Fibroblast of peridontal ligament (primary cell): ENCODE measurements at regions not wholly inside any gene's neighbourhood (a gene's known extent, or its start where the extent isn't known, plus 50 kb on each side); places are given as distances from the start of the nearest gene placed in this dataset.

Source experiments
- DNase-seq: peaks from one replicate; pipeline ENCODE4 v3.0.0-alpha.2; 2010; ENCODE audit errors: extremely low read depth

GRCh38 chr15:93167291-93167690, 78.3 kb upstream of the RGMA start:
- no peak for DNase-seq

DNA sequence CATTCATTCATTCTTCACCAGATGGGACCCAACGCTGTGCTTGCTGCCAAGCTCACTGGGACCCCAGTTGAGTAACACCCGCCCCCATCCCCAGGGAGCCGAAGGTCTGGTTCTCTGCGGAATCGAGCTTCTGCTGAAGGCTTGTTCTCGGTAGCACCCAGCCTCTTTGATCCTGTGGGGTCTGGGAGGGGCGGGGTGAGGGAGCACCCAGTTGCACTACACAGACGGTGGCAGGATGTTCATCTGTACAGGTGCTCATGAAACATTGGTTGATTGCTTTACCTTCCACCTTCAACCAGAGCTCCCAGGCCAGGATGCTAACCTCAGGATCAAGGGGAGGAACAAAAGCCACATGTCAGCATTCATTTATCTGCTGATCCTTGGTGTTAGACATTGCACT, 77.7 kb upstream of the RGMA start:
- no peak for DNase-seq

GRCh38 chr15:93165734-93166470, 76.9 kb upstream of the RGMA start:
- no peak for DNase-seq

DNA sequence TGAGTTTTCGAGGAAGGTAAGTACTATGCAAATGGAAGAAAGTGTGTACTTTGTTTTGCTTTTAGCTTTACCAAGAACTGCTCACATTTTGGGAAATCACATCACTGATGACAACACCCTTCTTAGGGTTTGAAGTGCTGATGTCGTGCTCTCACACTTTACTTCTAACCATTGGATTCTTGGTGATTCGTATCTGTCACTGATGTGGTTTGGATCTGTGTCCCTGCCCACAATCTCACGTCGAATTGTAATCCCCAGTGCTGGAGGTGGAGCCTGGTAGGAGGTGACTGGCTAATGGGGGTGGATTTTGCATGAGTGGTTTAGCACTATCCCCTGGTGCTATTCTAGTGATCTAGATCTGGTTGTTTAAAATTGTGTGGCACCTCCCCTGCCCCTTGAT, 75.4 kb upstream of the RGMA start:
- DNase-seq: no peak

DNA sequence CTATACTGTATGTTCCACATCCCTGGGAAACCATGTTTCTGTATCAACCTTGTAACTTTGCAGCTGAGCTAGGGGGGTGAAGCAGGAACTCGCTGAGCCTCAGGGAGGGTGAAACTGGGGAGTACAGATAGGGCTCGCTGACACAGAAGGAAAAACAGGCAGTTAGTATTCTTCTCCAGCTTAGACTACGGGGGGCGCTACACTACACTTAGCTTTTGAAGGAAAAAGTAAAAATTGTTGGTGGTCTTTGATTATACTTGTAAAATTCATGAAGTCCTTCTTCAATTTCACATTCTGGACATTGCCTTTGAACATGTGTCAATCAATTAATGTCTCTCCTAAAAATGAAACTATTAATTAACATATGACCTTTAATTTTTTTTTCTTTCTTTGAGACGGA, 73.5 kb upstream of the RGMA start:
- DNase-seq: no peak

GRCh38 chr15:93159930-93160329, 70.9 kb upstream of the RGMA start:
- no peak for DNase-seq

- DNase-seq: no peak
Observed at GRCh38 chr15:93158097-93158900, 69.3 kb upstream of the RGMA start.

DNA sequence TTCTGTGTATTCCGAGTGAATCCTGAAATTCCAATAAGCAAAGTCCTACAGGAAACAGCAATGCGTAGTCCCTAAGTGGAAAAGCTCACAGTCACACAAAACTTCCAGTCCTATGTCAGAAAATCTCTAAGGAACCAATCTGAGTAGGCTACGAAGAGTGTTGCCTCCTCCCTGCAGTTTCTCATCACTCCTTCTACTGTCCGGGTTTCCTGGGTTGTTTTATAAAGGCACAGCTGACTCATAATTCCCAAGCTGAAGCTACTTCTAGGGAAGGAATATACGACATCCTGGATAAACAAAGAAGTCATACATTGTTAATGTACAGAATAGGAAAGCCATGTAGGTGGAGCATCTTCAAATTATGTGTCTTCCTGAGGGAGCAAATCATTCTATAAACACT, 65.7 kb upstream of the RGMA start:
- DNase-seq: no peak

DNA sequence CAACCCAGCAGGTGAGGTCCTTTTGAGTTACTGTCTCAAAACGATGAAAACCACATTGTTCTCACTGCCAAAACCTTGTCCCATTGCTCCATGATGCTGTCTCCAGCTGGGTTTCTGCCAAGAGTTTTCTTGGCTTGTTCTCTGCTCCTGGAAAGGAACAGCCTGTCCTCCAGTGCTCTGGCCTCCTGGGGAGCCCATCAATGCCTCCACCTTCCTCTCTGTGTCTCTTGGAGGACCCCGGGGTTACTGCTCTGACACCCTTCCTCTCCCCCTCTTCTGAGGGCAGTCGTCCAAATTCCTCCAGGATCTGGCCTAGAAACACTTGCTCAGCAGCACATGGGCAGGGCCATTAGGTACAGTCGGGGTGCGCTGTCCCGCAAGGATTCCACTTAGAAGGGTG, 63.9 kb upstream of the RGMA start:
- DNase-seq: no peak

DNA sequence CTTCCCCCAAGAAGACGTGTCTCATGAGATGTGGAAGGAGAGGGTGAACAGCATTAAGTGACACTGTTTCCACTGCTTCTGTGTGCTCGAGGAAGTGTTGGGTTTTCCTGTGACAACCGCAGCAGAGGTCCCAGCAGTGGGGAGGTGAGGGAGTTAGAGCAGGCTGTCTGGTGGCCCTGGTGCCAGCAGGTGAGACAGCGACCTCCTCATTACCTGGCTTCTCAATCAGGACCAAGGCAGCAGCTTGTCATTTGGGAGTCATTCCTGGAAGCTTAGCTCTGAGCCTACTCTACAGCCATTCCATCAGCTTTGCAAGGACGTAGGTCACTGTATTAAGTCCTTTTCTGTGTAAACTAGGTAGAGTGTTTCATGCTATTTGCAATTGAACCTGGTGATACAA, 63.3 kb upstream of the RGMA start:
- no peak for DNase-seq

GRCh38 chr15:93150910-93151881, 62.2 kb upstream of the RGMA start:
- no peak for DNase-seq

GRCh38 chr15:93146601-93147000, 57.6 kb upstream of the RGMA start:
- no peak for DNase-seq

- DNase-seq: no peak
Observed at GRCh38 chr15:93146196-93146595, 57.2 kb upstream of the RGMA start.

DNA sequence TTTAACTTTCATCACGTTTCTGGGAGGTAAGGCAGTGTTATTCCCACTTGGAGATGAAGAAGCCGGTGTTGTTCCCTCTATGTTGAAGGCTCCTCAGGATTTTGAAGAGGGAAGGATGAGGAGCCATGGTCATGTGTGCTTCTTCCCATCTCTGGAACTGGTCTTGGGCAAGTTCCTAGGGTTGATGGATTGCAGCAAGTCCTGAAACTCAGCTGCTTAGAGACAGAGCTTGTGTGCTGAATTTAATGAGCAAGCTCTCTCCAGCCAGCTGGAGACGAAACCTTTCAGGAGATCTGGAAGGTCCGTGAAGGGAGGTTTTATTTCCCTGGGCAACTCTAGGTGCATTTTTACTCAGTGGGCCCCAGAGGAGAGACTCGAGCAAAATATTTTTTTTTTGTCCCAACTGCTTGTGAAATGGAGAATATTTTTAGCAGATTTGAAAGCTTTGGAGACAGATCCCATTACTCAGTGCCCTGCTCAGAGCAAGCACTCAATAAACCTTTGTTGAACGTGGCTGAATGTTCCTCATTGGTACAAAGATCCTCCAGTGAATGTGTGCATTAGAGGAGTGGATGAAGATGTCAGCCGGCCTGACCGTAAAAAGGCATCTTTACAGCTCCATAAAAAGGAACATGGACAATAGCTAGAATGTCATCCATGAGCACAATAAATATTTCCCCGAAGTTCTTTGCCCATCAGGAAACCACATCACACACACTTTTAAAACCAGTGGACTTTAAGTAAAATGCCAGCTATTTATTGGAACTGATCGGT, 55.6 kb upstream of the RGMA start:
- DNase-seq: no peak

GRCh38 chr15:93143186-93143585, 54.2 kb upstream of the RGMA start:
- DNase-seq: no peak

DNA sequence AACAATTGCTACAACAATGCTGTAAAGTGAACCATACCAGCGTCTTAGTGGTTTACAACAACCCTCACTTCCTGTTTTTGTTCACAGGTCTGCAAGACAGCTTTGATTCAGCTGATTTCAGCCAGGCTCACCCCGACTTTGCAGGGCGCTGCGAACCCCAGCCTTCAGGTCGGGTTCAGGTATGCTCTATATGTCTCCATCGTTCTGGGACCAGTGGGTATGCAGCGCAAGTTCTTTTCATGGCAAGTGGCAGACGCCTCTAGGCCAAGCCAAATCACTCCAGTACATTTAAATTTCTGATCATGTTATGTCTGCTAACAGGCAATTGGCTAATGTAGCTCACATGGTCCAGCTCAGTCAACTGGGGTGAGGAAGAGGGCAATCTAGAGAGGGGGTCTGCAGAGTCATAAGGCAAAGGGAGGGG, 52.4 kb upstream of the RGMA start:
- DNase-seq: no peak

GRCh38 chr15:93139436-93139835, 50.4 kb upstream of the RGMA start:
- no peak for DNase-seq

- no peak for DNase-seq
Observed at GRCh38 chr15:93138681-93139250, 49.8 kb upstream of the RGMA start.
